ENCODE measurements at regions not wholly inside any gene's neighbourhood (a gene's known extent, or its start where the extent isn't known, plus 50 kb on each side); places are given as distances from the start of the nearest gene placed in this dataset.

- no peak for DNase-seq (ENCODE audit: low read depth in 2 of 2)
Measured at GRCh38 chr12:115424003-115424402, 740.0 kb upstream of the TBX3 start.

- DNase-seq (ENCODE audit: low read depth in 2 of 2) = no peak
Measured at GRCh38 chr12:115423546-115423987, 739.6 kb upstream of the TBX3 start.

GRCh38 chr12:115422845-115423545 lies 739.0 kb upstream of the TBX3 start:
- DNase-seq (ENCODE audit: low read depth in 2 of 2) = no peak

GRCh38 chr12:115421796-115422709 lies 738.1 kb upstream of the TBX3 start:
- DNase-seq (ENCODE audit: low read depth in 2 of 2) = no peak

- no peak for DNase-seq (ENCODE audit: low read depth in 2 of 2)
Measured at GRCh38 chr12:115421350-115421749, 737.4 kb upstream of the TBX3 start.

- DNase-seq (ENCODE audit: low read depth in 2 of 2) = no peak
Measured at GRCh38 chr12:115419145-115419646, 735.2 kb upstream of the TBX3 start.

GRCh38 chr12:115417610-115418009 lies 733.6 kb upstream of the TBX3 start:
- DNase-seq (ENCODE audit: low read depth in 2 of 2) = no peak

GRCh38 chr12:115416869-115417268 lies 732.9 kb upstream of the TBX3 start:
- no peak for DNase-seq (ENCODE audit: low read depth in 2 of 2)

- DNase-seq (ENCODE audit: low read depth in 2 of 2) = no peak
Measured at GRCh38 chr12:115413626-115414025, 729.7 kb upstream of the TBX3 start.

- DNase-seq (ENCODE audit: low read depth in 2 of 2) = no peak
Measured at GRCh38 chr12:115412831-115413230, 728.9 kb upstream of the TBX3 start.

GRCh38 chr12:115411121-115411520 lies 727.1 kb upstream of the TBX3 start:
- no peak for DNase-seq (ENCODE audit: low read depth in 2 of 2)

GRCh38 chr12:115408642-115409041 lies 724.7 kb upstream of the TBX3 start:
- no peak for DNase-seq (ENCODE audit: low read depth in 2 of 2)

GRCh38 chr12:115407723-115408122 lies 723.7 kb upstream of the TBX3 start:
- no peak for DNase-seq (ENCODE audit: low read depth in 2 of 2)

GRCh38 chr12:115407036-115407435 lies 723.1 kb upstream of the TBX3 start:
- no peak for DNase-seq (ENCODE audit: low read depth in 2 of 2)

- DNase-seq (ENCODE audit: low read depth in 2 of 2) = no peak
Measured at GRCh38 chr12:115405471-115405860, 721.5 kb upstream of the TBX3 start.

GRCh38 chr12:115404761-115405470 lies 720.9 kb upstream of the TBX3 start:
- no peak for DNase-seq (ENCODE audit: low read depth in 2 of 2)

- DNase-seq (ENCODE audit: low read depth in 2 of 2) = no peak
Measured at GRCh38 chr12:115403689-115404088, 719.7 kb upstream of the TBX3 start.

- no peak for DNase-seq (ENCODE audit: low read depth in 2 of 2)
Measured at GRCh38 chr12:115403253-115403652, 719.3 kb upstream of the TBX3 start.

GRCh38 chr12:115402443-115403180 lies 718.6 kb upstream of the TBX3 start:
- no peak for DNase-seq (ENCODE audit: low read depth in 2 of 2)

- no peak for DNase-seq (ENCODE audit: low read depth in 2 of 2)
Measured at GRCh38 chr12:115401761-115402160, 717.8 kb upstream of the TBX3 start.

GRCh38 chr12:115400011-115400410 lies 716.0 kb upstream of the TBX3 start:
- no peak for DNase-seq (ENCODE audit: low read depth in 2 of 2)

Data from stimulated activated CD4-positive, alpha-beta T cell treated with anti-CD3 and anti-CD28 coated beads, Interleukin-15, amount 100 ng/mL, for 48 hours (primary cell).